Tibial artery (tissue), 4 donors: ENCODE measurements at regions not wholly inside any gene's neighbourhood (a gene's known extent, or its start where the extent isn't known, plus 50 kb on each side); places are given as distances from the start of the nearest gene placed in this dataset.

Experiments
- DNase-seq, 2 donors: peaks; one replicate each; pipeline ENCODE4 v3.0.0-alpha.2; 2019
- H3K27ac ChIP-seq, 2 donors: fragments of 200-600 bp; sonication (generic) in 1 of 2; 1 replicate in 1 of 2; 2 replicates in 1 of 2; pipeline ENCODE4 v1.5.1; 2018 to 2019; ENCODE audit warnings: mild to moderate bottlenecking in 1 of 2
- H3K27me3 ChIP-seq, 2 donors: fragments of 200-600 bp; sonication (generic) in 1 of 2; one replicate each; pipeline versions ENCODE4 v1.5.1 to v1.6.0; 2016 to 2019
- H3K36me3 ChIP-seq, 3 donors: fragments of 200-600 bp; sonication (generic) in 2 of 3; one replicate each; pipeline ENCODE4 v1.5.1; 2016 to 2019; ENCODE audit warnings: mild to moderate bottlenecking in 2 of 3
- H3K4me1 ChIP-seq, 4 donors: fragments of 200-600 bp; sonication (generic) in 2 of 4; 1 replicate in 3 of 4; 2 replicates in 1 of 4; pipeline ENCODE4 v1.5.1; 2016 to 2019
- H3K4me3 ChIP-seq, 2 donors: fragments of 200-600 bp; sonication (generic) in 1 of 2; 1 replicate in 1 of 2; 2 replicates in 1 of 2; pipeline ENCODE4 v1.5.1; 2018 to 2019; ENCODE audit warnings: mild to moderate bottlenecking in 2 of 2
- H3K9me3 ChIP-seq, 3 donors: fragments of 200-600 bp; sonication (generic) in 1 of 3; one replicate each; pipeline ENCODE4 v1.5.1; 2016 to 2019
- CTCF ChIP-seq, 2 experiments: fragments of 200-600 bp in 1 of 2; fragments of 450-650 bp in 1 of 2; IDR thresholded peaks; one replicate each; pipeline ENCODE4 v1.5.1; 2017 to 2019; ENCODE audit warnings: antibody characterized with exemption in 2 of 2, mild to moderate bottlenecking in 1 of 2, moderate library complexity in 1 of 2
- intact Hi-C: fragments of 100-400 bp; cut with DNase I; formaldehyde crosslinking; loops from one replicate; pipeline ENCODE4 v1.15.0; 2023; ENCODE audit warnings: low total_unique reads

GRCh38 chr1:65688215-65688566 is 104.5 kb upstream of the PDE4B start:
- no peak for DNase-seq
- Histone ChIP-seq H3K27ac (no peak overlapping the region), H3K9me3 (no peaks in the 10 kb centered on the region), H3K4me3 (no peak overlapping the region), H3K4me1 (peaks cover 0 to 23% (median 11%) of the 10 kb centered on the region in 4 donors), H3K36me3 (no peaks in the 10 kb centered on the region), H3K27me3 (peaks cover 0 to 4% of the 10 kb centered on the region in 2 donors)
- TF ChIP-seq CTCF (IDR thresholded peaks at IDR 0.05): no peak
- intact Hi-C loops: loop anchor here (10.0 kb wide), 1 partner anchor 633 kb away; no protein-coding TSS in a partner anchor

GRCh38 chr1:65688848-65689247 is 103.8 kb upstream of the PDE4B start:
- Histone ChIP-seq H3K4me3 (no peak overlapping the region), H3K4me1 (peaks cover 0 to 23% (median 11%) of the 10 kb centered on the region in 4 donors), H3K9me3 (no peaks in the 10 kb centered on the region), H3K27me3 (peaks cover 0 to 4% of the 10 kb centered on the region in 2 donors), H3K36me3 (no peaks in the 10 kb centered on the region), H3K27ac (no peak overlapping the region)
- no peak for TF ChIP-seq CTCF (IDR thresholded peaks at IDR 0.05)
- intact Hi-C loops: loop anchor here (10.0 kb wide), 1 partner anchor 634 kb away; no protein-coding TSS in a partner anchor
- no peak for DNase-seq

- Histone ChIP-seq H3K4me1 (peaks cover 0 to 23% (median 11%) of the 10 kb centered on the region in 4 donors), H3K27ac (peak overlapping the region; percentile 16 to 33), H3K4me3 (no peak overlapping the region), H3K36me3 (no peaks in the 10 kb centered on the region), H3K27me3 (no peaks in the 10 kb centered on the region), H3K9me3 (no peaks in the 10 kb centered on the region)
- peak in 1 of 2 donors; percentile 40 for DNase-seq
- intact Hi-C loops: no loop called here
- no peak for TF ChIP-seq CTCF (IDR thresholded peaks at IDR 0.05)
These were observed 101.4 kb upstream of the PDE4B start for GRCh38 chr1:65691152-65691900.

GRCh38 chr1:65691972-65692371 is 100.7 kb upstream of the PDE4B start:
- no peak for DNase-seq
- no peaks in the 10 kb centered on the region for H3K9me3 ChIP-seq
- TF ChIP-seq CTCF (IDR thresholded peaks at IDR 0.05): no peak
- no peaks in the 10 kb centered on the region for H3K27me3 ChIP-seq
- no peaks in the 10 kb centered on the region for H3K36me3 ChIP-seq
- intact Hi-C loops: no loop called here
- H3K4me3 ChIP-seq: no peak overlapping the region
- peaks cover 0 to 23% (median 11%) of the 10 kb centered on the region in 4 donors for H3K4me1 ChIP-seq
- H3K27ac ChIP-seq: peak overlapping the region; percentile 16 to 33

GRCh38 chr1:65694126-65694525 is 98.6 kb upstream of the PDE4B start:
- intact Hi-C loops: no loop called here

More at GRCh38 chr1:65694126-65694525, 98.6 kb upstream of the PDE4B start:
- Histone ChIP-seq H3K9me3 (no peaks in the 10 kb centered on the region), H3K4me1 (peaks cover 0 to 23% (median 11%) of the 10 kb centered on the region in 4 donors), H3K27me3 (no peaks in the 10 kb centered on the region), H3K27ac (no peak overlapping the region), H3K36me3 (no peaks in the 10 kb centered on the region), H3K4me3 (no peak overlapping the region)
- TF ChIP-seq CTCF (IDR thresholded peaks at IDR 0.05): no peak
- DNase-seq: no peak
